ENCODE measurements at regions not wholly inside any gene's neighbourhood (a gene's known extent, or its start where the extent isn't known, plus 50 kb on each side); places are given as distances from the start of the nearest gene placed in this dataset.

DNA sequence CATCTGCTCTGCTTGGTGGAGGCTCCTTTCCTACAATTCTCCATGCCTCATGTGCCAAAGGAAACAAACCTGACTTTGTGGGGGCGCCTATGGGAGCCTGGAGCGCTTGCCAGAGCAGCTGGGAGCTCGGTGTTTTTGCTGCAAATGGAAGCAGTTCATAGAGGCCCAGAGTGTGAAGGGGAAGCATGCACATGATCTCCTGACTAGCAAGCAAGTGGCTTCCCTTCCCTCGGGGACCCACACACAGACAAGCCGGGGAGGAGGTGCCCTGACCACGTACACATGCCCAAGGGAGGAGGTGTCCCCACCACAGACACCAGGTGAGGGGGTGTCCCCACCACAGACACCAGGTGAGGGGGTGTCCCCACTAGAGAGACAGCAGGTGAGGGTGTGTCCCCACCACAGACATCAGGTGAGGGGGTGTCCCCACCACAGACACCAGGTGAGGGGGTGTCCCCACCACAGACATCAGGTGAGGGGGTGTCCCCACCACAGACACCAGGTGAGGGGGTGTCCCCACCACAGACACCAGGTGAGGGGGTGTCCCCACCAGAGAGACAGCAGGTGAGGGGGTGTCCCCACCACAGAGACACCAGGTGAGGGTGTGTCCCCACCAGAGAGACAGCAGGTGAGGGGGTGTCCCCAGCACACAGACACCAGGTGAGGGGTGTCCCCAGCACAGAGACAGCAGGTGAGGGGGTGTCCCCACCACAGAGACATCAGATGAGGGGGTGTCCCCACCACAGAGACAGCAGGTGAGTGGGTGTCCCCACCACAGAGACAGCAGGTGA lies 106.8 kb downstream of the CRYAA start:
- DNase-seq (ENCODE audit: low spot score) (no peak), FAIRE-seq (no peak)

DNA sequence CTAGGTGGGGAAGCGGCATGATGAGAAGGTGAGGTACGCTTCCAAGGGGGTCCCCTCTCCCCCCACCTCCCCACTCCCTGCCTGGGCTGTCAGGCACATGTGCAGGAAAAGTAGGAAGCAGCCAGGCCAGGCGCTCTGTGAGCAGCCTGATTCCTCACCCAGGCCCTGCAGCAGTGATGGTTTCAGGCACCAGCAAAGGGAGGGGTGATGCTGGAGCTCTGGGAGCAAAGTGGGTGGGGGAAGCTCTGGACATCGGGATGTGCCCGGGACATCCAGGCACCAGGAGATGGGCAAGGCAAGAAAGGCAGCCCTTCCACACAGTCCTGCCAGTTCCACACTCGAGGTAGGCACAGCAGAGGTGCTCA lies 106.1 kb downstream of the CRYAA start:
- FAIRE-seq (no peak), DNase-seq (ENCODE audit: low spot score) (no peak)

DNA sequence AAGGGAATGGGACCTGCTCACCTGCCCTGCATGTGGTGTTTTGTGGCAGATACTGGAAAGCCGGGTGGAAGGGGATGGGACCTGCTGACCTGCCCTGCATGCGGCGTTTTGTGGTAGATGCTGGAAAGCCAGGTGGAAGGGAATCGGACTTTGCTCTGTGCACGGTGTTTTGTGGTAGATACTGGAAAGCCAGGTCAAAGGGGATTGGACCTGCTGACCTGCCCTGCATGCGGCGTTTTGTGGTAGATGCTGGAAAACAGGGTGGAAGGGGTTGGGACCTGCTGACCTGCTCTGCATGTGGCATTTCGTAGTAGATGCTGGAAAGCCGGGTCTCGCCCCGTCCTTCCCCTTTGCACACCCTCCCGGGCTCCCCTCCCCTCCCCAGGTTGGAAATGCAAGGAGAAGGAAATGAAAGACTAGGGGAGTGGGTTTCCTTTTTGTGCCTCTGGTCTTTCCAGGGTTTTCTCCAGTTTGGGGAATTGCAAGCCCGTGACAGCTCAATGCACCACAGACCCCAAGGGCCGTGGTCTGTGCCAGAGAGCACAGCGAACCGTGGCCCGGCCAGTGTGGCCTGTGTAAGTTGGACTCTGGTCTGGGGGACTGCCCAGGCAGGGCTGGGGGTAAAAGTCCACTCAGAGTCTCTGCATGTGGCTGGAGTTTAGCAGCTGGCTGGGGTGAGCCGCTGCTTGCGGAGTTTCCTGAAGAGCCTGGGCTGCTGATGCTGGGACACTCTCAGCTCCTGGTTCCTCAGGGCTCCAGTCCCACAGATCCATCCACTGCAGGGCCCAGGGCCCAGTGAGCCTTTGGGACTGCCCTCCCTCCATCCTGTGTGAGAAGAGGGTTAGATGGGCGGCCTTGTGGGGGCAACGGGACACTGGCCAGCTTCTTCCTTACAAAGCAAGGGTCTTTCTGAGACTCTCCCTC lies 105.5 kb downstream of the CRYAA start:
- FAIRE-seq (no peak), DNase-seq (ENCODE audit: low spot score) (no peak)

DNA sequence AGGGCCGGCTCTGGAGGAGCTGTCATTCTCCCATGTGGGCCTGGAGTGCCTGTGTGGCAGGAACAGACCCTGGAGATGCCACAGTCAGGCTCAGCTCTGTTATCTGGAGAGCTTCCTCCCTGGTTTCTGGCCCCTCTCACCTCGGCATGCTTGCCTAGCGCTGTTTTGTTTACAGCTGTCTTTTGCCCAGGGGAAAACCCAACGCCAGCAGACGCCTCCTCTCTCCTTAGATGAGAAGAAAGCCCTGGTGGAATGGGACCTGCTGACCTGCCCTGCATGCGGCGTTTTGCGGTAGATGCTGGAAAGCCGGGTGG lies 104.9 kb downstream of the CRYAA start:
- DNase-seq (ENCODE audit: low spot score) (no peak), FAIRE-seq (no peak)

DNA sequence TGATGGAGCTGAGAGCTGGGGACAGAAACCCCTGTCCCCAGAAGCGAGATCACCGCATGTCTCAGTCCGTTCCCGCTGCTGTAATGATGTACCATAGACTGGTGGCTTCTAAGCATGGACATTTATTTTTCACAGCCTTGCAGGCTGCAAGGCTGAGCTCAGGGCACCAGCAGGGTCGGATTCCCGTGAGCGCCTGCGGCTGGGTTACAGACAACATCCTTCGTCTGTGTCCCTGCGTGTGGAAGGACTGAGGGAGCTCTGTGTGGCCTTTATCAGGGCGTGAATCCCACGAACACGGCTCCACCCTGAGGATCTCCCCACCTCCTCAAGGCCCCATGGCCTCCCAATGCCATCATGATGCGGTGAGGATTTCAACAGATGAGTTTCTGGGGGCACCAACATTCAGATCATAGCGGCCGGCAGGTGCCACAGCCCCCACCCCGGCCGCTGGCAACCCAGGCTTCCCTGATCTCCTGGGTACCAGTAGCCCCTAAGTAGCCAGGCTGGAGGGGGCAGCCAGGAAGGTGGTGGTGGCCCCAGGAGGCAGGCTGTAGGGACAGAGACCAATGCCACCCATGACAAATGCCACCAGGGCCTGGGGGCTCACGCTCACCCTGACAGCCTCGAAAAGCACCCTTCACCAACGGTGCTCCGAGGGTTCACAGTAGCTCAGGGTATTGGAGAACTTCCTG lies 104.4 kb downstream of the CRYAA start:
- FAIRE-seq (no peak), DNase-seq (ENCODE audit: low spot score) (no peak)

DNA sequence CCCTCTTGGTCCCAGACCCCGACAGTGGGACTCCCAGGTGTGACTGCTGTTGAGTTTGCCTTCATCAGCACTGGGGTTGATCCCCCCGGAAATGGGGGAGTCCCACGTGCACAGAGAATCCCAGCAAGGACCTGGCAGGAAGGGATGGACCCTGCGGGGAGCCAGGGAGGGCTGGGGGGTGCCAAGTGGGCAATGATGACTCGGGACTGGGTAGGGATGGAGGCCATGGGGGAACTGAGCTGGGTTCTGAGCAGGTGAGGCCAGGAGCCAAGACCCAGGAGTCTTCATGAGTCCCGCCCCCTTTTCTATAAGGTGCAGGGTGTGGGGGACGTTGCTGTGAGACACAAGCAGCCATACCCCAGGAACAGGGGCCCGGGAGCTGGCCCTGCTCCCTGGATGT lies 103.8 kb downstream of the CRYAA start:
- DNase-seq (ENCODE audit: low spot score): no peak
- FAIRE-seq: no peak

DNA sequence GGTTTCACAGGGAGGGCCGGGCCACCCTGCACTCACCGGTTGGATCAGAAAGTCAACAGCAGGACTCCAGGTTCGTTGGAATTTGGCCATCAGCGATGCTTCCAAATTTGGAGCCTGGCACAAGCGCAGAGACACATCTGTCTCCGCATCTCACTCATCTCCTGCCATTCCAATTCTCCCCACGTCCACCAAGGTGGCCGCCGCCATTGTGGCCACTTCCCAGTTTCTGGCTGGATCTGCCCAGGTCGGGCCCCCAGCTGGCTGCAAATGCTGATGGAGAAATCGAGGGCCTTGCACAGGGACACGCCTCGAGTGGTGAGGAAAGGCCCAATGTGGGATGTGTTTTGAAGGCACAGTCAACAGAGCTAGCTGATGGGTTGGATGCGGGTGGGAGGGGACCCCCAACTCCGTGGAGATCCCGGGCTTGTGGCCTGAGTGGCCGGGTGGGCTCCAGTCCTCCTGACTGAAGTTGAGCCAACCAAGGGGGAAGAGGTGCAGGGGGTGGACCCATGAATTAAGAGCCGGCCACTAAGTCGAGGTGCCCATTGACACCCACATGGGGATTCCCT lies 102.7 kb downstream of the CRYAA start:
- DNase-seq (ENCODE audit: low spot score) (no peak), FAIRE-seq (no peak)

DNA sequence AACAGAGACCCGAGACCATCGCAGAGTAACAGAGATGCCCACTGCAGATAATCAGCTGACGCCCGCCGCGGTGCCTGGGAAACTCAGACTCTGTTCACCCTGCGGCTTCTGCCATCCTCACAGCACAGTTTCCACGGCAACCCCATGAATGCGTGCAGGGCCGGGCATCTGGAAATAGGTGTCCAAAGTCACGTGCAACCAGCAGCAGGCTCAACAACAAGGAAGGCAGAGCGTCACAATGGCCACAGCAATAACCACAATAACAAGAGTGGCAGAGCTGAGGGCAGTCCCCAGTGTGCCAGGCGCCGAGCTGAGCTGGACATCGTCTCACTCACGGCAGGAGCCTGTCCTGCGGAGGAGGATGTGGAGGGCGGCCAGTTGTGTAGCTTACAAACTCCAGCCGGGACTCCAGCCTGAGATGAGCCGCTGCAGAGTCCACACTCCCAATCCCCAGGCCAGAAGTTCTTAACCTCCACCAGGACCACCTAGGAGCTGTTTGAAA lies 102.0 kb downstream of the CRYAA start:
- no peak for DNase-seq (ENCODE audit: low spot score)
- FAIRE-seq: no peak

DNA sequence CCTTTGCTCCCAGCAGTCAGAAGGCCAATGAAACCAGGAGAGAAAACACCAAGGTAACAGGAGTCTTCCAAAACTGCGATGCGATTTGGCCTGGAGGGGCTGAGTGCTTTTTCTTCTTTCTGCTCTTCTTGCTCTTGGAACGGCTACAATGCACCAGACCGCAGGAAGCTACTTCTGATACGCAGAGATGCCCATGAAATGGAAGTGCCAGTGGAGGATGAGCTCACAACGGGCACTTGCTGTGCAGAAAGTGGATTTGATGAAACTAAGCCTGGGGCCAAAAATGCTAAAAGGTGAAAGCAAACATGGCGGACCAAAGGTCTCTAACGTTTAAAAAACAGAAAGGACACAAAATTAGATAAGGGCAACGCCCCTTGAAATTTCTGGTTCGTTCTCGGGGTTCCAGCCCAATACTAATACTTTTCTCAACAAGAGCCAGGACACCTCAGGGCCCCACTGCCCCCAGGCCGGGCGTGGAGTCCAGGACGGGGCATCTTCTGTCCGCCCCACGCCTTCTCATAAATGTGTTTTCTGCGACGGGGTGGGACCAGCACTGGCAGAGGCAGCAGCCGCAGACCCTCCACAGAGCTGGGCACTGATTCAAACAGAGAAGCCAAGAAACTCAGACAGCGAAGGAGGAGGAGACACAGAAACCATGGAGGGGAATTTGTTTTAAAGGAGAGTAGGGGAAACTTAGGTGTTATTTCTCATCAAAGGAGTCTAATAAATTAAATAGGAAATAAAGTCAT lies 101.3 kb downstream of the CRYAA start:
- no peak for DNase-seq (ENCODE audit: low spot score)
- FAIRE-seq: no peak

DNA sequence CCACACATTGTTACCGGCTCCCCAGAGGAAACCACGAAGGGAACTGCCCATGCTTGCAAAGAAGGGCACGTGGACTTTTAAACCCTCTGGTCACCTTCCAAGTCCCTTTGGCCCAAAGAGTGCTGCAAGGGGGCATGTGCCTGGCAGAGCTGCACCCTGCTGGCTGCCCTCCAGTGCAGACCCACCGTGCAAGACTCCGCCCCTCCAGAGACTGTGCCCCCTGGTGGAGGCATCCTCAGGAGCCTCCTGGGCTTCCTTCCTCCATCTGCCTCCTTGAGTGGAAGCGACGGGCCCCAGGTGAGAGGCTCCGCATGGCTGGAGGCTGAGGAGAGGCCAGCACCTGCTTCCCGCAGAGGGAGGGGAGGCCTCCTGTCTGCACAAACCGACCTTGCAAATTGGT lies 100.6 kb downstream of the CRYAA start:
- no peak for DNase-seq (ENCODE audit: low spot score)
- FAIRE-seq: no peak

DNA sequence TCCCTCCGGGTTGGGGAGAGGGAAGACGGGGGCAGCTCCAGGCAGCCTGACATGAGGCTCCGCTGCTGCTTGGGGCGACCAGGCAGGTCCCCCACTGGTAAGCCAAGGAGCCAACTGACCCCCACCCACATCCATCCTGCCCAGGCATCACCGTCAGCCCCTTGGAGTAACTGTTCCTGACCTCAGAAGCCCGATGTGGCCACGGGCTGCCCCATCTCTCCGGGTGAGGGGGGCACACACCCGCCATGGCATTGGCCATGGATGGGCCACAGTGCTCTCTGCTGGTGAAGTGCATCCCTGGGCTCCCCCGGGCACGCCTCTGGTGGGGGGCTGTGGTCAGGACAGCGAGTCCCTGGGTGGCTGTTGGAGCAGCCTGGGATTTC lies 100.0 kb downstream of the CRYAA start:
- DNase-seq (ENCODE audit: low spot score): no peak
- no peak for FAIRE-seq

DNA sequence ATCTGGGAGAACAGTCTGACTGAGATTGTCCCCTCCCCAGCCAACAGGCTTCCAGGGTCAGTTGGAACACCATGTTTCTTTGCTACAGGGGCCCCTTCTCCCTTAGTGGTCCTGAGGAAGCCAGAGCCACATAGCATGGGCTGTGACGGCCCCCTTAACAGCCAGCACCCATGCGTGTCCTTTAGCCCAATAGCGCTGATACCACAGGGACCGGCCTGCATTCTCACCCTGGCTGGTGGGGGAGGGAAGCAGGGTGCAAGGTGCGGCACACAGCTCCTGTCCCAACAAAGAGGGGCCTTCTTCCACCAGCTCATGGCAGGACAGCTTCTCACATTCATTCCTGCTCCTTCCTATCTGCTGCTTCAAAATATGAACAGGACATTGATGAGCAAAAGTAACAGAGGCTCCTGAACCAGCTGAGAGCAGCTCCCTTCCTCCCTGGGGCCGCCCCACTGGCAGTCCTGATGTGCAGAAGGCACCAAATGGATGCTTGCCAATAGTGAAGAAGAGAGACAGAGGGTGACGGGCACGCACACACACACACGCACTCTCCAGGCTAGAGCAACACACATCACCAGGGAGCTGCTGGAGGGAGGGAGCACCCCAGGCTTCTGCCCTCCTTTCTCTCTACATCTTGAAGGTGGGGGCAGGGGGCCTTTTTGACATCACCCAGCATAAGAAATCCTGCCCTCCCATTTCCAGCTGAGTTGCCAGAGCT lies 99.4 kb downstream of the CRYAA start:
- no peak for FAIRE-seq
- no peak for DNase-seq (ENCODE audit: low spot score)

DNA sequence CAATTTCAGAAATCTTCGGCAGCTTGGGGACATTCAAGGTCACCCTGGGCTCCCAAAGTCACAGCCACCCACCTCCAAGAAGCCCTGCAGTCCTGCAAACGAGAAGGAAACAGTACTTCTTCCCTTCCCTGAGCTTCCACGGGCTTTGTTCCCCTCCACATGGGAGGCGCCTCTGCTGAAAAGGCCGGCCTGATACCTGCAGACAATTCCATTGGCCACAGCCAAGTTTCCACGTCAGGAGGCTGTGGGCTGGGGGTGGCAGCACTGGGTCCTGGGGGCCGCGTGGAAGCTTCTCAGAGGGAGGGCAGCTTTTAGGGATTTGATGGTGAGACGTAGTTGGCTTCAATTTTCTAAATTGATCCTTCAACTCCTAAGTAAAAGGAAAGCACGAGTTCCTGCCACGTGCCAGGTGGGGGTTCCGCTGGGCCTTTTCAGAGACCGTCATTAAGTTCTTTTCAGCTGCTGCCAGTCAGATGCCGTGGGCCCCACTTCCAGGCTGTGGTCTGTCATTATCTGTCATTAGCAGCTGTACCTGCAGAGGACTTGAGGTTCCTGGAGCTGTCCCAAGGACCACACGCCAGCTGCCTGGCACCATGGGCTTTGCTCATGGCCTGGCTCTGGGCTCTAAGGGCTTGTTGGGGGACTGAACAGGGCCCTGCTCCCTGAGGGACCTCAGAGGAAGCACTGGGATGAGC lies 98.7 kb downstream of the CRYAA start:
- FAIRE-seq (no peak), DNase-seq (ENCODE audit: low spot score) (no peak)

DNA sequence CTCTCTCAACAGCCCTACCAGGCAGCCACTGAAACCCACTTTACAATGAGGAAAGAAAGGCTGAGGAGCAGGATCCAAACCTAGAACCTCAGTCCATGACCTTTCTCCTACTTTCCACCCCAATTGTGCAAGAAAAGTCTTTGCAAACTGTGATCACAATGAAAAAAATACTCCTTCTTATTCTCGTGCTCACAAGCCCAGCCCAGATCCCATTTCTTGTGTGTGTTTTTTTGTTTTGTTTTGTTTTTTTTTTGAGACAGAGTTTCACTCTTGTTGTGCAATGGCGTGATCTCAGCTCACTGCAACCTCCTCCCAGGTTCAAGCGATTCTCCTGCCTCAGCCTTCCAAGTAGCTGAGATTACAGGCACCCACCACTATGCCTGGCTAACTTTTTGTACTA lies 97.7 kb downstream of the CRYAA start:
- no peak for DNase-seq (ENCODE audit: low spot score)
- no peak for FAIRE-seq

DNA sequence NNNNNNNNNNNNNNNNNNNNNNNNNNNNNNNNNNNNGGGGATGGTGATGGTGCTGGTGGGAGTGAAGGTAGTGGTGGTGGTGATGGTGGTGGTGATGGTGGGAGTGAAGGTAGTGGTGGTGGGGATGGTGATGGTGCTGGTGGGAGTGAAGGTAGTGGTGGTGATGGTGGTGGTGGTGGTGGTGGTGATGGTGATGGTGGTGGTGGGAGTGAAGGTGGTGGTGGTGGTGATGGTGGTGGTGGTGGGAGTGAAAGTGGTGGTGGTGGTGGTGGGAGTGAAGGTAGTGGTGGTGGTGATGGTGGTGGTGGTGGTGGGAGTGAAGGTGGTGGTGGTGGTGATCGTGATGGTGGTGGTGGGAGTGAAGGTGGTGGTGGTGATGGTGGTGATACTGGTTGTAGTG lies 93.6 kb downstream of the CRYAA start:
- no peak for FAIRE-seq
- no peak for DNase-seq (ENCODE audit: low spot score)

All from RCC 7860 (cell line).